Left ventricle myocardium inferior (tissue), 1 donor: ENCODE measurements at regions not wholly inside any gene's neighbourhood (a gene's known extent, or its start where the extent isn't known, plus 50 kb on each side); places are given as distances from the start of the nearest gene placed in this dataset.

Experiments used
- DNase-seq: peaks from one replicate; pipeline ENCODE4 v3.0.0-alpha.2; 2020
- H3K27ac ChIP-seq: fragments of 200-600 bp; replicated peaks from 2 replicates; pipeline ENCODE4 v1.8.0; 2021
- H3K27me3 ChIP-seq: fragments of 200-600 bp; 2 replicates; pipeline ENCODE4 v1.8.0; 2021; ENCODE audit warnings: low read depth
- H3K36me3 ChIP-seq: fragments of 200-600 bp; 2 replicates; pipeline ENCODE4 v1.8.0; 2021
- H3K4me1 ChIP-seq: fragments of 200-600 bp; 2 replicates; pipeline ENCODE4 v1.8.0; 2021
- H3K4me3 ChIP-seq: fragments of 200-600 bp; 2 replicates; pipeline ENCODE4 v1.8.0; 2021; ENCODE audit warnings: mild to moderate bottlenecking, moderate library complexity
- H3K9me3 ChIP-seq: fragments of 200-600 bp; replicated peaks from 2 replicates; pipeline ENCODE4 v1.8.0; 2021
- intact Hi-C: fragments of 100-400 bp; cut with micrococcal nuclease; formaldehyde crosslinking; loops from one replicate; pipeline ENCODE4 v1.11.0; 2022
- TF ChIP-seq, protein P1 (sequence below): fragments of 200-600 bp; IDR thresholded peaks from 2 replicates; pipeline ENCODE4 v1.8.0; 2021; ENCODE audit warnings: antibody characterized with exemption, mild to moderate bottlenecking, borderline replicate concordance
- donor health status: DM: no; HTN: yes; CAD: no; lungs with severe emphysema.

GRCh38 chr15:37865687-37866086, 68.8 kb upstream of the TMCO5A start:
- no peaks in the 10 kb centered on the region for H3K9me3 ChIP-seq
- H3K27me3 ChIP-seq: peaks cover 21% of the 10 kb centered on the region
- TF ChIP-seq, protein P1, sequence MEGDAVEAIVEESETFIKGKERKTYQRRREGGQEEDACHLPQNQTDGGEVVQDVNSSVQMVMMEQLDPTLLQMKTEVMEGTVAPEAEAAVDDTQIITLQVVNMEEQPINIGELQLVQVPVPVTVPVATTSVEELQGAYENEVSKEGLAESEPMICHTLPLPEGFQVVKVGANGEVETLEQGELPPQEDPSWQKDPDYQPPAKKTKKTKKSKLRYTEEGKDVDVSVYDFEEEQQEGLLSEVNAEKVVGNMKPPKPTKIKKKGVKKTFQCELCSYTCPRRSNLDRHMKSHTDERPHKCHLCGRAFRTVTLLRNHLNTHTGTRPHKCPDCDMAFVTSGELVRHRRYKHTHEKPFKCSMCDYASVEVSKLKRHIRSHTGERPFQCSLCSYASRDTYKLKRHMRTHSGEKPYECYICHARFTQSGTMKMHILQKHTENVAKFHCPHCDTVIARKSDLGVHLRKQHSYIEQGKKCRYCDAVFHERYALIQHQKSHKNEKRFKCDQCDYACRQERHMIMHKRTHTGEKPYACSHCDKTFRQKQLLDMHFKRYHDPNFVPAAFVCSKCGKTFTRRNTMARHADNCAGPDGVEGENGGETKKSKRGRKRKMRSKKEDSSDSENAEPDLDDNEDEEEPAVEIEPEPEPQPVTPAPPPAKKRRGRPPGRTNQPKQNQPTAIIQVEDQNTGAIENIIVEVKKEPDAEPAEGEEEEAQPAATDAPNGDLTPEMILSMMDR: no peak

DNA sequence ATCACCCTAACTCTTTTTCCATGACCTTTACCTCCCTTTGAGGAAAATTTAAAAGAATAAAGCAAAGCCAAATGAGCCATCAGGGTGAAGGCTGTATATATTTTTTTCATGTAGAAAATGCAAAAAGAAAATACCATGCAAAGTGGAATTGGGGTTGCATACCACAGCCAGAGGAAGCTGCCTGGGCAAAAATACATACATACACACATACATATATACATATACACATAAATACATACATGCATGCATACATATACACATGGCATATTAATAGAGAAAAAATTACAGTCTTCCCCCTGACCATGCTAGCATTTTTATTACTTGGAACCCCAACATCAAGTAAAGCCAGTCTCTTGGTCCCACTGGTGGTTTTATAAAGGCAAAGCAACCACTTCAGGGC, 63.7 kb upstream of the TMCO5A start:
- TF ChIP-seq, protein P1: no peak
- Histone ChIP-seq H3K27ac (no peak overlapping the region), H3K4me3 (no peak overlapping the region), H3K27me3 (peaks cover 10% of the 10 kb centered on the region), H3K36me3 (no peaks in the 10 kb centered on the region), H3K4me1 (no peaks in the 10 kb centered on the region), H3K9me3 (no peaks in the 10 kb centered on the region)
- DNase-seq: no peak
- intact Hi-C loops: no loop called here

More at GRCh38 chr15:37865687-37866086, 68.8 kb upstream of the TMCO5A start:
- intact Hi-C loops: no loop called here
- H3K4me1 ChIP-seq: no peaks in the 10 kb centered on the region
- H3K27ac ChIP-seq: no peak overlapping the region
- DNase-seq: no peak
- no peak overlapping the region for H3K4me3 ChIP-seq
- no peaks in the 10 kb centered on the region for H3K36me3 ChIP-seq

GRCh38 chr15:37872661-37873060, 61.8 kb upstream of the TMCO5A start:
- no peaks in the 10 kb centered on the region for H3K9me3 ChIP-seq
- no peaks in the 10 kb centered on the region for H3K4me1 ChIP-seq
- intact Hi-C loops: no loop called here
- H3K36me3 ChIP-seq: no peaks in the 10 kb centered on the region
- H3K27ac ChIP-seq: no peak overlapping the region
- no peak overlapping the region for H3K4me3 ChIP-seq
- TF ChIP-seq, protein P1: no peak
- peaks cover 10% of the 10 kb centered on the region for H3K27me3 ChIP-seq
- DNase-seq: no peak

GRCh38 chr15:37873336-37873735, 61.1 kb upstream of the TMCO5A start:
- no peak overlapping the region for H3K27ac ChIP-seq
- TF ChIP-seq, protein P1: no peak
- intact Hi-C loops: no loop called here

GRCh38 chr15:37876900-37877299, 57.5 kb upstream of the TMCO5A start:
- no peak for DNase-seq
- Histone ChIP-seq H3K27me3 (no peaks in the 10 kb centered on the region), H3K4me3 (no peak overlapping the region), H3K27ac (no peak overlapping the region), H3K36me3 (no peaks in the 10 kb centered on the region), H3K9me3 (no peaks in the 10 kb centered on the region), H3K4me1 (no peaks in the 10 kb centered on the region)
- TF ChIP-seq, protein P1: no peak
- intact Hi-C loops: no loop called here

More at GRCh38 chr15:37873336-37873735, 61.1 kb upstream of the TMCO5A start:
- no peak for DNase-seq
- Histone ChIP-seq H3K9me3 (no peaks in the 10 kb centered on the region), H3K4me1 (no peaks in the 10 kb centered on the region), H3K4me3 (no peak overlapping the region), H3K27me3 (peaks cover 10% of the 10 kb centered on the region), H3K36me3 (no peaks in the 10 kb centered on the region)
